ENCODE measurements at regions not wholly inside any gene's neighbourhood (a gene's known extent, or its start where the extent isn't known, plus 50 kb on each side); places are given as distances from the start of the nearest gene placed in this dataset.

GRCh38 chr2:217471319-217471718, 531.5 kb downstream of the TNS1 start:
- no peak for DNase-seq (ENCODE audit: low spot score)

GRCh38 chr2:217469203-217469810, 533.5 kb downstream of the TNS1 start:
- no peak for DNase-seq (ENCODE audit: low spot score)

GRCh38 chr2:217468042-217468830, 534.6 kb downstream of the TNS1 start:
- DNase-seq (ENCODE audit: low spot score), result no peak

DNA sequence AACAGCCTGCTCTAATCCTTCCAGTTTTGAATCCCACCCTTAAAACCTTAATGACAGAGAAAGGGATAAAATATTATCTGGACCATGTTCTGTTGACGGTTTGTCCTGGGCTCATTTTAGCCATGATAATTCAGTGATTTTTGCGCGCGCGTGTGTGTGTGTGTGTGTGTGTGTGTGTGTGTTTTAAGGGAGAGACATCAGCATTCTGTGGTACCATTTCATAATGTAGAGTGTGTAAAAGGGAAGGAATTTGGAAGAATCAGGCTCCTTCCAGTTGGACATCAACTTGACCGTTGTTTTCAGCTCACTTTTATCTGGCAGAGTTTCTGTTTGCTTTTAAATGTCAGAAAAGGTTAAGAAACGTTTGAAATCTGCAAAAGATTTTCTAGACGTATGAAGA, 535.5 kb downstream of the TNS1 start:
- no peak for DNase-seq (ENCODE audit: low spot score)

- DNase-seq (ENCODE audit: low spot score), result no peak
These were observed 536.0 kb downstream of the TNS1 start for GRCh38 chr2:217466805-217467204.

DNA sequence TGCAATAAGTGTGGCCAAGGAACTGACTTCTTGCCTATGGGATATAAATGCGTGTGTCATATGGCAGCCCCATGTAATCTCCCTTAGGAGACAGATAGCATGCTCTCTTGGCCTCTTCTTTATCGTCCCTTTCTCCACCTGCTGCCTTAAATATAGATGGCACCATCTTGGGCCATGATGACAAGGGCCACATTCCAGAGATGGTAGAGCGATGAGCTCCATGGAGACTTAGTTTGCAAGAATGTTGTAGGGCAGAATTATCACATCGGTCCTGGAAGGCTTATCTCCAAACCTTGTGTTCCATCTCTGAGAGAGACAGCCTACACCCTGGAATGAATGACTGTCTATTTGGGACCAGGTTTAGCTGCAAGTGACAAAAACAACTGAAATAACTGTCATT, 536.7 kb downstream of the TNS1 start:
- no peak for DNase-seq (ENCODE audit: low spot score)

DNA sequence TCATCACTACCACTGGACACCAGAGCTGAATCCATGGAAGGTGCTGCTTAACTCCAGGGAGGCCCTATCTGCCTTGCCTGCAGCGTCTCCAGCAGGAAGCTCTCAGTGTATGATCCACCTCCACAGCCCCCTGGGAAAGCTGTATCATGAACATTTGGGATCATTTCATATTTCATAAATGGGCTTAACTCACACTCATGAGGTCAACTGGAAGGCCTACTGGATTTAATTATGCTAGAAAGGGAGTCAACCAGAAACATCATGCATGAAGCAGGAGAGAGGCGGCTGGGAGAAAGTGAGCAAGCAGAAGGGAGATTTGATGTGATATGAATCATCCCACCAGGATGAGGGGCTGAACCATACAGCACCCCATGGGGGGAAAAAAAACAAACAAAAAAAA, 537.7 kb downstream of the TNS1 start:
- DNase-seq (ENCODE audit: low spot score), result no peak

- no peak for DNase-seq (ENCODE audit: low spot score)
These were observed 539.3 kb downstream of the TNS1 start for GRCh38 chr2:217463402-217464075.

DNA sequence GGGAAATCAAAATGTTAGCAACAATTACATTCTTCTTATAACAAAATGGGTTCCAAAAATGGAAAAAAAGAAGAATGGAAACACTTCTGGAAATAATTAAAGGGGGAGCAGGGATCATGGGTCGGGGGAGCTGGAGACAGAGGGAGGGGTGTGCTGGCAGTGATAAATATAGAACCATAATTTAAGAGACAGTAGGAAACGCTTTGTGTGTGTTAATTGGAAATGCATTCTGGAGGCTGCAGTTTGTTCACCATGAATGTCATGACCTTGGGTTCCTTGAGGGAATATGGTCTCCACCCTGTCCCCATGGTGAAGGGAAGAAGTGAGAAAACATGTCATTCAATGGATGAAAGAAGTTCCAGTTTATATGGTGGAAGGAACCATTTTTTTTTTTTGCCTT, 540.7 kb downstream of the TNS1 start:
- DNase-seq (ENCODE audit: low spot score), result no peak

DNA sequence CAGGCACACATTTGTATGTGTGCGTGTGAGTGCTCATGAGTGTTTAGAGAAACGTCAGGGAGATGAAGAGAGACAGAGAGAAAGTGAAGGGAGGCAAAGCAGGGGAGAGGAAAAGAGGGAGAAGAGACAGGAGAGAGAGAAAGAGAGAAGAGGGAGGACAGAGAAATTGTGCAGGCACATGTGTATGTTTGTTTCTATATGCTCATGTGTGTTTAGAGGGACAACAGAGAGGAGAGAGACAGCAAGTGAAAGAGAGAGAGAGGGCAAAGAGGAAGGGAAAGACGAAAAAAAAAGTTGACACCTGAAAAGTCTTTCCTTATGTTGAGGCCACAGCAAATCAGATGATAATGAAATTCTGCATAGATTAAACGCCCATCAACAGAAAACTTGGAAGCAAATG, 541.1 kb downstream of the TNS1 start:
- no peak for DNase-seq (ENCODE audit: low spot score)

GRCh38 chr2:217459680-217460405, 543.0 kb downstream of the TNS1 start:
- DNase-seq (ENCODE audit: low spot score), result no peak

DNA sequence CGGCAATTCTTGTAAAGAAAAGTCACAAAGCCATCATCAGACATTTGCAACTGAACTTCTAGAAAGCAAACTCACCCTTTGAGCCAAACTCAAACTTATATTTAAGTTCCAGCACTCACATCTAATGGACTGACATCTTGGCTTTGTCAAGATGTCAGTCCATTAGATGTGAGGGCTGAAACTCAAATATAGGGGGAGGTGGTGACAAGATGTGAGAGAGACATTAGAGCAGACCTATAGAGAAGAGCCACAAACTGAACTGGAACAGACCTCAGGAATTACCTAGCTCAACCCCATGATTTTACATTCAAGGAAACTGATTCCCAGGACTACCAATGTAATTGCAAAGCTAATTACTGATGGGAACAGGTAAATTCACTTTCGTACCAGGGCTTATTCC, 543.8 kb downstream of the TNS1 start:
- DNase-seq (ENCODE audit: low spot score), result no peak

- DNase-seq (ENCODE audit: low spot score), result no peak
These were observed 546.8 kb downstream of the TNS1 start for GRCh38 chr2:217456016-217456415.

DNA sequence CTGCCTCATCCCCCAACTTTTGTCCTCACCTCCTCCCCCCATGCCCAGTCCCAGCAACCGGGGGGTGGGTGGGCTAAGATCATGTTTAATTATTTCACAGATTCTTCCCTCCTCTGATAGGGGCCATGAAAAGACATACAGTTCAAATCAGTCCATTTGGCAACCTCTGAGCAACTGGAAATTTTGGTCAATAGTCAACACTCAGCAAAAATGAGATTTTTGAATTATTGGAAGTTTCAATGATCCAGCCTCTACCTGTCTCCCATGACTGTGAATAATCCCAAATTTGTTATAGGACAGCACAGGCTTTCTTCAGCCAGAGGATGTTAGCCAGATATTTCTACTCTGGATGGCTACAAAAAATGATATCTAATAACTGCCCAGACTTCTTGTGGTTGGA, 549.9 kb downstream of the TNS1 start:
- DNase-seq (ENCODE audit: low spot score), result no peak

- DNase-seq (ENCODE audit: low spot score), result peak; percentile 5
These were observed 551.1 kb downstream of the TNS1 start for GRCh38 chr2:217451666-217452065.

DNA sequence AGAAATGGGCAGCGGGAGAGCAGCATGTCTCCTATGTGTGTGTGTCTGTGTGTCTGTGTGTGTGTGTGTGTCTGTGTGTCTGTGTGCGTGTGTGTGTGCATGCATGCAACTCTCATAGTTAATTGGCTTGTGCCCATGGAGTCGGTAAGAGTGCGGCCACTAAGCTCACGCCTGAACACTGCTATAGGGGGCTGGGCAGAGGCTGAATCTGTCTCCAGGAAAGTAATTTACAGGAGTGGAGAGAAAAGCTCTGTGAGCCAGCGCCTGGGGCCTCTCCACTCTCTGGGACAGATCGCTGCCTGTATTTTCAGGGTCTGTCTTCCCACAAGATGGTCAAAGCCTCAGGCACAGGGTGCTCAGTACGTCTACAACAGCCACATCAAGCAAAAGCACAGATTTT, 553.4 kb downstream of the TNS1 start:
- no peak for DNase-seq (ENCODE audit: low spot score)

- DNase-seq (ENCODE audit: low spot score), result no peak
These were observed 553.9 kb downstream of the TNS1 start for GRCh38 chr2:217448860-217449259.

DNA sequence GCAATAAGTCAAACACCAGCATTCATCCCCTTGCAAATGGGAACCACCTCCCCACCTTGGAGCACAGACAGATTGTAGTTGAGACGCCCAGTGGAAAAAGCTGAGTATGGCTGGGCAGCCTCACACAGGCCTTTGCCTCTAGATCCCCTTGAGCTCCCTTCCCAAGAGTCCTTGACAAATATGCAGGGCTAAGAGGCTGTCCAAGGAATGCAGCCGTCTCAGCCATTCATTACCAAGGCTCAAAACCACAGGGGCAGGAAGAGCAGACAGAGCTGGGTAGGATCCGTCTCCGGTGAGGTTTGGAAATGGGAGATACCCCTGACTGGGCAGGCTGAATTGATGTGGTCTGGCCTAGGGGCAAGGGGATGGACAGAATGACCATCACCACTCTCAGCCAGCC, 557.1 kb downstream of the TNS1 start:
- no peak for DNase-seq (ENCODE audit: low spot score)

DNA sequence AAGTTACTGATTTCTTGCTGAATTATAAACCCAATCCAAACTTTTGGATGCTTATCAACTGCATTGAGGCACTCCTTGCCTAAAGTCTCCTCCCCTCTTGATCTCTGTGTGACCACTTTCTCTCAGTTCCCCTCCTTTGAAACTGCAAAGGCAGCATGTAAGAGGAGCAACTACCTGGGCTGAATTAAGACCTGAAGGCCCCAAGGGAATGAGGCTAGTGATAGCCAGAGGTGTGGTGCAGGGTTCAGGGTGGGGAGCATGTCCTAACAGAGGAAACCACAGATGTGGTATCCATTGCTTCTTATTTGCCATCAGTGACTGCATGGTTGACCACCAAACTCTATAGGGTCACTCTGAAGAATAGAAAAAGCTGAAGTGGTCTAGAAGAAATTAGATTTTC, 557.9 kb downstream of the TNS1 start:
- DNase-seq (ENCODE audit: low spot score), result no peak

- no peak for DNase-seq (ENCODE audit: low spot score)
These were observed 558.3 kb downstream of the TNS1 start for GRCh38 chr2:217444509-217444908.

GRCh38 chr2:217443601-217444000, 559.2 kb downstream of the TNS1 start:
- DNase-seq (ENCODE audit: low spot score), result no peak

- DNase-seq (ENCODE audit: low spot score), result no peak
These were observed 562.8 kb downstream of the TNS1 start for GRCh38 chr2:217440000-217440399.

DNA sequence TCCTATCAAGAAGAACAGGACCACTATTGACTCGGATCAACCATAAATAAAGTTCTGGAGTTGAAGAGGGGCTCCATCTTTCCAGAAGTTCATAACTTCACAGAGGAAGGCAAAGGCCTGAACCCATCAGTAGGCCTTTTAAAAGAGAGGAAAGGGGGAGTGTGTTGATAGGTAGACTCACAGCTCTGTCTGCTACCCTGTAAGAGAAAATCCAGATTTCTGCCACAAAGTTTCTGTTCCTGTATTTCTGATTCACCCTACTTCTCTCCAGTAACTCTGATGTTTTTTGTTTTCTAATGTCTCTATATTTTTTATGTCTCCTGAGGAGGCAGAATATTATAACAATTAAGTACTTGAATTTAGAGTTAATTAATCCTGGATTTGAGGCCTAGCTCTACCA, 564.0 kb downstream of the TNS1 start:
- DNase-seq (ENCODE audit: low spot score), result no peak

All from SW480 (cell line).